ENCODE measurements at regions not wholly inside any gene's neighbourhood (a gene's known extent, or its start where the extent isn't known, plus 50 kb on each side); places are given as distances from the start of the nearest gene placed in this dataset.

GRCh38 chr5:173500213-173500560, 116.3 kb downstream of the BOD1 start:
- no peak for DNase-seq
- no peak overlapping the region for H2BK5ac ChIP-seq (ENCODE audit: low read depth, low read length, poor library complexity, severe bottlenecking)
- H4K20me1 ChIP-seq (ENCODE audit: insufficient read depth, low read length): no peaks in the 10 kb centered on the region
- ChIA-PET CTCF (no interaction called here), POLR2A (ENCODE audit: unreplicated experiment) (no interaction called here)
- no peak overlapping the region for H4K8ac ChIP-seq (ENCODE audit: low read depth in 2 of 2, low read length in 2 of 2)
- no peak overlapping the region for H3K27ac ChIP-seq (ENCODE audit: insufficient read depth, low read length)
- H3K9me1 ChIP-seq (ENCODE audit: insufficient read depth, low read length): peaks cover 11% of the 10 kb centered on the region; the same call in 1 of the 2 replicates
- no peaks in the 10 kb centered on the region for H3K79me1 ChIP-seq (ENCODE audit: low read depth in 1 of 2, low read length in 2 of 2)
- H3K56ac ChIP-seq (ENCODE audit: extremely low read depth, insufficient read depth, low read length): no peak overlapping the region
- ATAC-seq (ENCODE audit: low read depth): no peak
- H3K36me3 ChIP-seq (ENCODE audit: control insufficient read depth, insufficient read depth, low read length): no peaks in the 10 kb centered on the region
- peak overlapping the region; percentile 63 for H2BK120ac ChIP-seq (ENCODE audit: low read depth, low read length)
- intact Hi-C loops (cut with micrococcal nuclease) (no loop called here), in situ Hi-C loops (cut with MboI; ENCODE audit: low sequenced_read_pairs) (no loop called here), dilution Hi-C loops (cut with HindIII; ENCODE audit: low sequenced_read_pairs, unreplicated experiment) (no loop called here)
- WGBS, 2 experiments (ENCODE audit: extremely low coverage in 2 of 2, insufficient read length in 1 of 2): 89% methylated on average over 3 of the region's 6 CpGs; no CpG with 5 or more reads in 1 of the 2 experiments
- H2AK9ac ChIP-seq (replicated peaks; ENCODE audit: low read depth, low read length, poor library complexity): no peak overlapping the region
- peak overlapping the region; percentile 5; the same call in 1 of the 2 replicates for H3K14ac ChIP-seq (replicated peaks; ENCODE audit: low read depth, low read length)
- H2AK5ac ChIP-seq (ENCODE audit: low read depth, low read length): peak overlapping the region; percentile 76; the same call in 1 of the 2 replicates
- H2BK20ac ChIP-seq (ENCODE audit: low read depth, low read length): peak overlapping the region; percentile 26
- no peak overlapping the region for H3K23ac ChIP-seq (ENCODE audit: low read depth, low read length)
- H2BK15ac ChIP-seq (ENCODE audit: low read depth, low read length): no peak overlapping the region; the same call in 2 of the 3 replicates
- no peak overlapping the region for H3K18ac ChIP-seq (ENCODE audit: low read depth, low read length)
- H3K9ac ChIP-seq (ENCODE audit: low read depth, low read length): no peak overlapping the region
- H3K4ac ChIP-seq (ENCODE audit: low read depth, low read length): peak overlapping the region; percentile 51; the same call in 1 of the 2 replicates
- BruUV-seq (replicated peaks): no TSS peak
- no peak overlapping the region for H3K4me3 ChIP-seq (ENCODE audit: insufficient read depth, low read depth, low read length)
- H4K91ac ChIP-seq (ENCODE audit: insufficient read depth, low read depth, low read length): peak overlapping the region; percentile 81; the same call in 1 of the 2 replicates
- no peak overlapping the region for H3K4me2 ChIP-seq (ENCODE audit: low read depth, low read length)
- no peaks in the 10 kb centered on the region for H3K9me3 ChIP-seq (ENCODE audit: control insufficient read depth, insufficient read depth, low read length)
- H3K27me3 ChIP-seq (ENCODE audit: control insufficient read depth, insufficient read depth, low read length): no peaks in the 10 kb centered on the region
- peaks cover 26% of the 10 kb centered on the region for H3K4me1 ChIP-seq (ENCODE audit: control insufficient read depth, insufficient read depth, low read length)
- TF ChIP-seq MAZ (IDR thresholded peaks at IDR 0.05; ENCODE audit: borderline replicate concordance, low read depth, low read length) (no peak), USF2 (IDR thresholded peaks at IDR 0.05; ENCODE audit: low read depth, low read length) (no peak), POLR2A (IDR thresholded peaks at IDR 0.05; ENCODE audit: low read depth, low read length) (no peak), RCOR1 (IDR thresholded peaks at IDR 0.05; ENCODE audit: insufficient replicate concordance, low read length) (no peak), ELK1 (IDR thresholded peaks at IDR 0.05; ENCODE audit: borderline replicate concordance, low read depth, low read length) (no peak), NFE2L2 (IDR thresholded peaks at IDR 0.05; ENCODE audit: low read depth, low read length) (no peak), RAD21 (IDR thresholded peaks at IDR 0.05; ENCODE audit: low read length) (no peak), RFX5 (IDR thresholded peaks at IDR 0.05; ENCODE audit: low read depth, low read length) (no peak), CHD1 (IDR thresholded peaks at IDR 0.05; ENCODE audit: low read depth, low read length) (no peak), MXI1 (IDR thresholded peaks at IDR 0.05; ENCODE audit: borderline replicate concordance, low read depth, low read length) (no peak)
- no peak overlapping the region for H2AFZ ChIP-seq (replicated peaks; ENCODE audit: low read length, poor library complexity)
- H4K5ac ChIP-seq (ENCODE audit: low read depth, low read length): no peak overlapping the region
